ENCODE measurements at regions not wholly inside any gene's neighbourhood (a gene's known extent, or its start where the extent isn't known, plus 50 kb on each side); places are given as distances from the start of the nearest gene placed in this dataset.
"Not testable (repeated sequence)": the region's sequence is repeated elsewhere in the genome, so short reads cannot be mapped to it uniquely, and the experiment has no call there.

- intact Hi-C loops (cut with micrococcal nuclease) = no loop called here
- ChIA-PET POLR2A (ENCODE audit: unreplicated experiment) (no interaction called here), CTCF (no interaction called here)
- DNase-seq (no peak), ATAC-seq (no peak)
- Histone ChIP-seq H3K79me2 (ENCODE audit: low read length) (no peaks in the 10 kb centered on the region), H3K4me2 (ENCODE audit: low read length) (no peak overlapping the region), H3K27me3 (ENCODE audit: low read length) (no peaks in the 10 kb centered on the region), H3K4me3 (ENCODE audit: low read length) (no peak overlapping the region), H3K9me3 (ENCODE audit: low read length) (0 out of 2 replicates have a peak, but pooled peaks cover 8% of the 10 kb centered on the region), H2AFZ (ENCODE audit: low read length) (no peak overlapping the region), H3K9me2 (replicated peaks; ENCODE audit: low read length) (no peaks in the 10 kb centered on the region; the same call in 1 of the 2 replicates), H3K36me3 (ENCODE audit: low read depth, low read length) (no peaks in the 10 kb centered on the region), H3K27ac (ENCODE audit: low read length) (no peak overlapping the region), H3K4me1 (ENCODE audit: insufficient read depth, low read length) (no peaks in the 10 kb centered on the region), H3K9ac (ENCODE audit: low read length) (no peak overlapping the region), H4K20me1 (ENCODE audit: low read length) (no peaks in the 10 kb centered on the region), H3F3A (ENCODE audit: low read length, unreplicated experiment) (no peaks in the 10 kb centered on the region)
- BruUV-seq (replicated peaks) = no TSS peak
- TF ChIP-seq EZH2phosphoT487 (IDR thresholded peaks at IDR 0.05; ENCODE audit: borderline replicate concordance, low read length) (no peak), EZH2 (IDR thresholded peaks at IDR 0.05; ENCODE audit: low read length, unreplicated experiment) (no peak), CTCF (conservative IDR thresholded peaks at IDR 0.05; ENCODE audit: low read depth, low read length) (no peak)
Measured at GRCh38 chr1:61560385-61560784, 164.6 kb downstream of the TM2D1 start.

- TF ChIP-seq EZH2 (IDR thresholded peaks at IDR 0.05; ENCODE audit: low read length, unreplicated experiment) (no peak), EZH2phosphoT487 (IDR thresholded peaks at IDR 0.05; ENCODE audit: borderline replicate concordance, low read length) (no peak), CTCF (conservative IDR thresholded peaks at IDR 0.05; ENCODE audit: low read depth, low read length) (no peak)
- no TSS peak for BruUV-seq (replicated peaks)
- H3K9me2 ChIP-seq (replicated peaks; ENCODE audit: low read length) = no peaks in the 10 kb centered on the region; the same call in 1 of the 2 replicates
- H4K20me1 ChIP-seq (ENCODE audit: low read length) = no peaks in the 10 kb centered on the region
- no peaks in the 10 kb centered on the region for H3K36me3 ChIP-seq (ENCODE audit: low read depth, low read length)
- no peaks in the 10 kb centered on the region for H3K79me2 ChIP-seq (ENCODE audit: low read length)
- H3F3A ChIP-seq (ENCODE audit: low read length, unreplicated experiment) = no peaks in the 10 kb centered on the region
- H3K4me3 ChIP-seq (ENCODE audit: low read length) = no peak overlapping the region
- no peaks in the 10 kb centered on the region for H3K9me3 ChIP-seq (ENCODE audit: low read length)
- no peaks in the 10 kb centered on the region for H3K4me1 ChIP-seq (ENCODE audit: insufficient read depth, low read length)
- no peak overlapping the region for H3K27ac ChIP-seq (ENCODE audit: low read length)
- no peak overlapping the region for H2AFZ ChIP-seq (ENCODE audit: low read length)
- ChIA-PET CTCF (no interaction called here), POLR2A (ENCODE audit: unreplicated experiment) (no interaction called here)
- intact Hi-C loops (cut with micrococcal nuclease) = no loop called here
- no peaks in the 10 kb centered on the region for H3K27me3 ChIP-seq (ENCODE audit: low read length)
- no peak for DNase-seq
- H3K4me2 ChIP-seq (ENCODE audit: low read length) = no peak overlapping the region
- no peak overlapping the region for H3K9ac ChIP-seq (ENCODE audit: low read length)
- ATAC-seq = no peak
Measured at GRCh38 chr1:61556631-61557030, 168.3 kb downstream of the TM2D1 start.

GRCh38 chr1:61552630-61553305, 172.2 kb downstream of the TM2D1 start:
- Histone ChIP-seq H3K27me3 (ENCODE audit: low read length) (no peaks in the 10 kb centered on the region), H2AFZ (ENCODE audit: low read length) (no peak overlapping the region), H3K27ac (ENCODE audit: low read length) (no peak overlapping the region), H3K9me2 (replicated peaks; ENCODE audit: low read length) (no peaks in the 10 kb centered on the region), H3F3A (ENCODE audit: low read length, unreplicated experiment) (no peaks in the 10 kb centered on the region), H3K36me3 (ENCODE audit: low read depth, low read length) (no peaks in the 10 kb centered on the region), H3K79me2 (ENCODE audit: low read length) (no peaks in the 10 kb centered on the region), H3K4me1 (ENCODE audit: insufficient read depth, low read length) (no peaks in the 10 kb centered on the region), H3K4me2 (ENCODE audit: low read length) (no peak overlapping the region), H4K20me1 (ENCODE audit: low read length) (no peaks in the 10 kb centered on the region), H3K4me3 (ENCODE audit: low read length) (no peak overlapping the region), H3K9me3 (ENCODE audit: low read length) (no peaks in the 10 kb centered on the region), H3K9ac (ENCODE audit: low read length) (no peak overlapping the region)
- ATAC-seq = no peak
- no peak for DNase-seq
- POLR2A ChIA-PET (ENCODE audit: unreplicated experiment) = no interaction called here
- CTCF ChIA-PET = no interaction called here
- TF ChIP-seq EZH2phosphoT487 (IDR thresholded peaks at IDR 0.05; ENCODE audit: borderline replicate concordance, low read length) = no peak
- no peak for TF ChIP-seq EZH2 (IDR thresholded peaks at IDR 0.05; ENCODE audit: low read length, unreplicated experiment)
- TF ChIP-seq CTCF (conservative IDR thresholded peaks at IDR 0.05; ENCODE audit: low read depth, low read length) = no peak
- BruUV-seq (replicated peaks) = no TSS peak
- intact Hi-C loops (cut with micrococcal nuclease) = no loop called here

GRCh38 chr1:61547302-61547701, 177.6 kb downstream of the TM2D1 start:
- H4K20me1 ChIP-seq (ENCODE audit: low read length); H3K4me2 ChIP-seq (ENCODE audit: low read length); H3K9ac ChIP-seq (ENCODE audit: low read length); H3K79me2 ChIP-seq (ENCODE audit: low read length); H3K4me1 ChIP-seq (ENCODE audit: insufficient read depth, low read length); H3K9me3 ChIP-seq (ENCODE audit: low read length); intact Hi-C loops (cut with micrococcal nuclease); H3K9me2 ChIP-seq (replicated peaks; ENCODE audit: low read length); POLR2A ChIA-PET (ENCODE audit: unreplicated experiment); DNase-seq; H3F3A ChIP-seq (ENCODE audit: low read length, unreplicated experiment); H3K36me3 ChIP-seq (ENCODE audit: low read depth, low read length); ATAC-seq; BruUV-seq (replicated peaks); H3K27me3 ChIP-seq (ENCODE audit: low read length); H2AFZ ChIP-seq (ENCODE audit: low read length); CTCF ChIA-PET; H3K27ac ChIP-seq (ENCODE audit: low read length); H3K4me3 ChIP-seq (ENCODE audit: low read length): not testable (repeated sequence)
